ENCODE measurements at regions not wholly inside any gene's neighbourhood (a gene's known extent, or its start where the extent isn't known, plus 50 kb on each side); places are given as distances from the start of the nearest gene placed in this dataset.

GRCh38 chr6:11329726-11330412 is 97.4 kb upstream of the NEDD9 start:
- ChIA-PET CTCF (interaction anchor here (1.1 to 4.5 kb wide), 4 partner anchors 12 to 167 kb away, joined by 3 to 16 read pairs (median 4); no protein-coding TSS in a partner anchor), POLR2A (interaction anchor here (0.9 to 1.4 kb wide), 5 partner anchors 20 to 107 kb away, joined by 3 read pairs; no protein-coding TSS in a partner anchor)
- Mint-ChIP-seq H3K4me3 (peak overlapping the region; percentile 7), H3K4me1 (ENCODE audit: low read depth) (peaks cover 87% of the 10 kb centered on the region), H3K27ac (peak overlapping the region; percentile 88), H3K36me3 (ENCODE audit: low read depth) (peaks cover 33% of the 10 kb centered on the region), H3K9me3 (no peaks in the 10 kb centered on the region), H3K27me3 (no peaks in the 10 kb centered on the region)
- intact Hi-C loops (cut with micrococcal nuclease) = loop anchor here (5.0 kb wide), 1 partner anchor 167 kb away; no protein-coding TSS in a partner anchor
- no peak for TF ChIP-seq CTCF (IDR thresholded peaks at IDR 0.05)
- ATAC-seq (peak; percentile 79), DNase-seq (no peak)

GRCh38 chr6:11328613-11329247 is 96.3 kb upstream of the NEDD9 start:
- Mint-ChIP-seq H3K9me3 (no peaks in the 10 kb centered on the region), H3K27me3 (no peaks in the 10 kb centered on the region), H3K27ac (peak overlapping the region; percentile 19), H3K36me3 (ENCODE audit: low read depth) (peaks cover 41% of the 10 kb centered on the region), H3K4me1 (ENCODE audit: low read depth) (peaks cover 90% of the 10 kb centered on the region), H3K4me3 (no peak overlapping the region)
- POLR2A ChIA-PET = interaction anchor here (0.7 to 1.4 kb wide), 5 partner anchors 51 to 108 kb away, joined by 3 to 4 read pairs (median 3); no protein-coding TSS in a partner anchor
- CTCF ChIA-PET = interaction anchor here (1.1 to 1.3 kb wide), 2 partner anchors 13 to 26 kb away, joined by 3 read pairs; no protein-coding TSS in a partner anchor
- ATAC-seq = no peak
- TF ChIP-seq CTCF (IDR thresholded peaks at IDR 0.05) = no peak
- DNase-seq = no peak
- intact Hi-C loops (cut with micrococcal nuclease) = no loop called here

- no peak overlapping the region for H3K4me3 Mint-ChIP-seq
- ATAC-seq = no peak
- no peak overlapping the region for H3K27ac Mint-ChIP-seq
These were observed 95.5 kb upstream of the NEDD9 start for GRCh38 chr6:11327961-11328360.

GRCh38 chr6:11326116-11326515 is 93.6 kb upstream of the NEDD9 start:
- DNase-seq = no peak
- H3K27me3 Mint-ChIP-seq = no peaks in the 10 kb centered on the region

More at GRCh38 chr6:11327961-11328360, 95.5 kb upstream of the NEDD9 start:
- peaks cover 41% of the 10 kb centered on the region for H3K36me3 Mint-ChIP-seq (ENCODE audit: low read depth)
- TF ChIP-seq CTCF (IDR thresholded peaks at IDR 0.05) = no peak
- no peaks in the 10 kb centered on the region for H3K9me3 Mint-ChIP-seq
- no peaks in the 10 kb centered on the region for H3K27me3 Mint-ChIP-seq
- ChIA-PET POLR2A (interaction anchor here (0.7 to 1.2 kb wide), 2 partner anchors 50 to 92 kb away, joined by 3 to 4 read pairs; no protein-coding TSS in a partner anchor), CTCF (interaction anchor here (1.3 to 1.4 kb wide), 2 partner anchors 26 to 168 kb away, joined by 3 read pairs; no protein-coding TSS in a partner anchor)
- intact Hi-C loops (cut with micrococcal nuclease) = no loop called here
- no peak for DNase-seq
- peaks cover 89% of the 10 kb centered on the region for H3K4me1 Mint-ChIP-seq (ENCODE audit: low read depth)

More at GRCh38 chr6:11326116-11326515, 93.6 kb upstream of the NEDD9 start:
- ATAC-seq = no peak
- H3K4me1 Mint-ChIP-seq (ENCODE audit: low read depth) = peaks cover 74% of the 10 kb centered on the region
- no peaks in the 10 kb centered on the region for H3K9me3 Mint-ChIP-seq
- H3K36me3 Mint-ChIP-seq (ENCODE audit: low read depth) = peaks cover 29% of the 10 kb centered on the region
- ChIA-PET CTCF (no interaction called here), POLR2A (no interaction called here)
- H3K27ac Mint-ChIP-seq = no peak overlapping the region
- no peak for TF ChIP-seq CTCF (IDR thresholded peaks at IDR 0.05)
- H3K4me3 Mint-ChIP-seq = no peak overlapping the region
- intact Hi-C loops (cut with micrococcal nuclease) = no loop called here

All from activated CD8-positive, alpha-beta T cell treated with anti-CD3 and anti-CD28 coated beads for 36 hours (primary cell).